ENCODE measurements at regions not wholly inside any gene's neighbourhood (a gene's known extent, or its start where the extent isn't known, plus 50 kb on each side); places are given as distances from the start of the nearest gene placed in this dataset.

- TF ChIP-seq CTCF (conservative IDR thresholded peaks at IDR 0.05) (no peak), EZH2 (IDR thresholded peaks at IDR 0.05; ENCODE audit: low read depth) (no peak)
Measured at GRCh38 chr14:89485264-89485663, 68.2 kb upstream of the FOXN3 start.
